ENCODE measurements at regions not wholly inside any gene's neighbourhood (a gene's known extent, or its start where the extent isn't known, plus 50 kb on each side); places are given as distances from the start of the nearest gene placed in this dataset.

DNA sequence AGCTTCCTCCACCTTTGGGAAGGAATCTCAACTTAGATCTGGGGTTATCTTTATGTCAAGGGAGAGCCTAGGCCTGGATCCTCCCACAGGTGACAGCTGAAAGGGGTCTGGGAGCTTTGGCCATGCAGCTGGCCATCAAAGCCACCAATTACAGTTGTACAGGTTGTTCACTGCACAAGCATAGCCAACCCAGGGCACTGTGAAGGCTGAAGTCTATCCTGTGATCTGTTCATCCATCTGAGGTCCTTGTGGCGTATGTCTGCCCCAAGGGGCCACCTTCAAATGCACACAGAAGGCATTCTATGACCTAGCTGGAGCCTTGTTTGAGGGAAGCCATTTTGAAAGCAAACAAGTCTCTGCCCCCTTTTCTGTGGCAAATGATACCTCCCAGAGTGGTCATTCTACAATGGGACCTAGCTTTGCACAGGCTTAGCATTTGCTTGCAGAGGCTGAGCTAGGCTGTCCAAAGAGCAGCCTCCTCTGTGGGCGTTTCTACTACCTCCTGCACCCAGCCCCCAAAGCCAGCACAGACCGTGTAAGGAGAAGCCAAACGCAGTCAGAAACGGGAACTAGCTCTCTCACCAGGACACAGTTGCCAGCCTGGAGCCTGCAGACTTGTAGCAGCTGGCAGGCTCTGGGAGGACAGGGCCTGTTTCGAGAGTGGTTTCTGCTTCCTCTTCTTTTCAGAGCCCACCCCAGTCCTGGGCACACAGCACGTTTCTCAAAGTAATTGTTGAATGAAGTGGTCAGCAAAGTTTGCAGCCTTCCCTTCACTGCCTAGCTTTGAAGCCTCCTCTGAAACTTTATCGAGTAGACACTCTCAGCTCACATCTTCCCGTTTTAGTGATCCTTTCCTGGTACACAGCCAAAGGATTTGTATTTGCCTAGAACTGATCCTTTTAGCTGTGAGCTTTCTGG, 157.3 kb upstream of the SMAD3 start:
- DNase-seq (ENCODE audit: low spot score), result no peak
- Mint-ChIP-seq H3K4me3 (no peak overlapping the region), H3K27ac (no peak overlapping the region), H3K36me3 (no peaks in the 10 kb centered on the region), H3K9me3 (peaks cover 12% of the 10 kb centered on the region), H3K27me3 (ENCODE audit: low read depth) (no peaks in the 10 kb centered on the region), H3K4me1 (peaks cover 4% of the 10 kb centered on the region; the same call in 1 of the 2 replicates)
- TF ChIP-seq, protein P1, sequence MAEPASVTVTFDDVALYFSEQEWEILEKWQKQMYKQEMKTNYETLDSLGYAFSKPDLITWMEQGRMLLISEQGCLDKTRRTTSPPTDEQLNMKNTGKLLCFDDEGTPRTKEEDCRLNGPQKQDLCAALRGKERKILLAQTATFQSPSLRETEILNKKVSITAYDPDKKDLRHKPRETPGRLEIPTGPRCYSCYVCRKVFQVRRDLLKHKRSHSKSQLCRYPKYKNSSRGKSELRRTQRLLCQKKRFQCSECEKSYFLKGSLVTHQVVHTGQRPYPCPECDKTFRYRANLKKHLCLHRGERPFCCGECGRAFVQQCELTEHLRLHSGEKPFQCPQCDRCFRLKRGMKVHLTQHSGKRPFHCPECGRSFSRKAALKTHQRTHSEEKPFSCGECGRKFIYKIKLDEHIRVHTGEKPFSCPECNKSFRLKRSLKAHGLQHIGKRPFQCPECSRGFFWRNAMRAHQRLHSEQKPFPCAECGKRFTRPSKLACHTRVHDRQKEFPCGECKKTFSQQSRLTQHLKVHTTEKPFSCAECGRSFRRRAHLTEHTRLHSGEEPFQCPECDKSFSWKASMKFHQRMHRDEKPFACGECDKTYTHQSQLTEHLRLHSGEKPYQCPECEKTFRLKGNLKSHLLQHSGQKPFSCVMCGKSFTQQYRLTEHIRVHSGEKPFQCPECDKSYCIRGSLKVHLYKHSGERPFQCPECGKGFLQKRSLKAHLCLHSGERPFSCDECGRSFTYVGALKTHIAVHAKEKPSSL (CRISPR knock-in tag; conservative IDR thresholded peaks at IDR 0.05), result no peak
- ChIA-PET CTCF (interaction anchor here (0.8 to 2.0 kb wide), 11 partner anchors 12 to 424 kb away, joined by 3 to 9 read pairs (median 3); no protein-coding TSS in a partner anchor), POLR2A (interaction anchor here (0.5 kb wide), 1 partner anchor 34 kb away, joined by 4 read pairs; no protein-coding TSS in a partner anchor)
- ATAC-seq, result no peak

DNA sequence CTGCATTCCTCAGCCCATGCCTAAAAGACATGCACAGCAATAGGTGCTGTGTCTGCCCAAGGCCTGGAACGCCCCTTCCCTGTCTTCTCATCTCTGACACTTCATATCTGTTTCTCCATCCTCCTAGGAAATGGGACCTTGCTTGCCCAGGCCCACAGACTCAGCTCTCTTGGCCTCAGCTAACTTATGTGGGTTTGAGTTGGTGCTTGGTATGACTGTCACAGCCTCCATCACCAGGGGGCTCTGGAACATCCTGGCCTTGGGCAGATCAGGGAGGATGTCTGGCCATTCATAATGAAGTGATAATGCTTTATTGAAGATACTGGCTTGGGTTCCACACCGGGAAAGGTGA, 156.7 kb upstream of the SMAD3 start:
- ChIA-PET CTCF (interaction anchor here (0.9 to 2.0 kb wide), 10 partner anchors 11 to 424 kb away, joined by 3 to 9 read pairs (median 4); no protein-coding TSS in a partner anchor), POLR2A (interaction anchor here (0.5 kb wide), 1 partner anchor 33 kb away, joined by 4 read pairs; no protein-coding TSS in a partner anchor)
- Mint-ChIP-seq H3K27me3 (ENCODE audit: low read depth) (no peaks in the 10 kb centered on the region), H3K4me1 (peaks cover 4% of the 10 kb centered on the region; the same call in 1 of the 2 replicates), H3K27ac (no peak overlapping the region), H3K9me3 (peaks cover 11% of the 10 kb centered on the region; the same call in 1 of the 2 replicates), H3K36me3 (no peaks in the 10 kb centered on the region), H3K4me3 (no peak overlapping the region)
- no peak for ATAC-seq
- DNase-seq (ENCODE audit: low spot score), result no peak
- TF ChIP-seq, protein P2, sequence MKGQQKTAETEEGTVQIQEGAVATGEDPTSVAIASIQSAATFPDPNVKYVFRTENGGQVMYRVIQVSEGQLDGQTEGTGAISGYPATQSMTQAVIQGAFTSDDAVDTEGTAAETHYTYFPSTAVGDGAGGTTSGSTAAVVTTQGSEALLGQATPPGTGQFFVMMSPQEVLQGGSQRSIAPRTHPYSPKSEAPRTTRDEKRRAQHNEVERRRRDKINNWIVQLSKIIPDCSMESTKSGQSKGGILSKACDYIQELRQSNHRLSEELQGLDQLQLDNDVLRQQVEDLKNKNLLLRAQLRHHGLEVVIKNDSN (CRISPR knock-in tag; IDR thresholded peaks at IDR 0.05), result no peak
- TF ChIP-seq NR2C2 (CRISPR knock-in tag; IDR thresholded peaks at IDR 0.05) (no peak), HMGA2 (CRISPR knock-in tag; IDR thresholded peaks at IDR 0.05) (no peak), NFE2L1 (CRISPR knock-in tag; IDR thresholded peaks at IDR 0.05) (no peak), ETV6 (CRISPR knock-in tag; IDR thresholded peaks at IDR 0.05) (no peak), ZNF232 (CRISPR knock-in tag; IDR thresholded peaks at IDR 0.05) (no peak), FOXK1 (CRISPR knock-in tag; IDR thresholded peaks at IDR 0.05) (no peak), NR1H2 (CRISPR knock-in tag; IDR thresholded peaks at IDR 0.05) (no peak), NFATC4 (CRISPR knock-in tag; IDR thresholded peaks at IDR 0.05) (no peak), TEAD4 (CRISPR knock-in tag; IDR thresholded peaks at IDR 0.05) (no peak)
- TF ChIP-seq, protein P3, sequence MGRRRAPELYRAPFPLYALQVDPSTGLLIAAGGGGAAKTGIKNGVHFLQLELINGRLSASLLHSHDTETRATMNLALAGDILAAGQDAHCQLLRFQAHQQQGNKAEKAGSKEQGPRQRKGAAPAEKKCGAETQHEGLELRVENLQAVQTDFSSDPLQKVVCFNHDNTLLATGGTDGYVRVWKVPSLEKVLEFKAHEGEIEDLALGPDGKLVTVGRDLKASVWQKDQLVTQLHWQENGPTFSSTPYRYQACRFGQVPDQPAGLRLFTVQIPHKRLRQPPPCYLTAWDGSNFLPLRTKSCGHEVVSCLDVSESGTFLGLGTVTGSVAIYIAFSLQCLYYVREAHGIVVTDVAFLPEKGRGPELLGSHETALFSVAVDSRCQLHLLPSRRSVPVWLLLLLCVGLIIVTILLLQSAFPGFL (CRISPR knock-in tag; IDR thresholded peaks at IDR 0.05; ENCODE audit: borderline replicate concordance), result no peak
- TF ChIP-seq, protein P4, sequence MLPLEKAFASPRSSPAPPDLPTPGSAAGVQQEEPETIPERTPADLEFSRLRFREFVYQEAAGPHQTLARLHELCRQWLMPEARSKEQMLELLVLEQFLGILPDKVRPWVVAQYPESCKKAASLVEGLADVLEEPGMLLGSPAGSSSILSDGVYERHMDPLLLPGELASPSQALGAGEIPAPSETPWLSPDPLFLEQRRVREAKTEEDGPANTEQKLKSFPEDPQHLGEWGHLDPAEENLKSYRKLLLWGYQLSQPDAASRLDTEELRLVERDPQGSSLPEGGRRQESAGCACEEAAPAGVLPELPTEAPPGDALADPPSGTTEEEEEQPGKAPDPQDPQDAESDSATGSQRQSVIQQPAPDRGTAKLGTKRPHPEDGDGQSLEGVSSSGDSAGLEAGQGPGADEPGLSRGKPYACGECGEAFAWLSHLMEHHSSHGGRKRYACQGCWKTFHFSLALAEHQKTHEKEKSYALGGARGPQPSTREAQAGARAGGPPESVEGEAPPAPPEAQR (CRISPR knock-in tag; IDR thresholded peaks at IDR 0.05), result no peak
- TF ChIP-seq, protein P5, sequence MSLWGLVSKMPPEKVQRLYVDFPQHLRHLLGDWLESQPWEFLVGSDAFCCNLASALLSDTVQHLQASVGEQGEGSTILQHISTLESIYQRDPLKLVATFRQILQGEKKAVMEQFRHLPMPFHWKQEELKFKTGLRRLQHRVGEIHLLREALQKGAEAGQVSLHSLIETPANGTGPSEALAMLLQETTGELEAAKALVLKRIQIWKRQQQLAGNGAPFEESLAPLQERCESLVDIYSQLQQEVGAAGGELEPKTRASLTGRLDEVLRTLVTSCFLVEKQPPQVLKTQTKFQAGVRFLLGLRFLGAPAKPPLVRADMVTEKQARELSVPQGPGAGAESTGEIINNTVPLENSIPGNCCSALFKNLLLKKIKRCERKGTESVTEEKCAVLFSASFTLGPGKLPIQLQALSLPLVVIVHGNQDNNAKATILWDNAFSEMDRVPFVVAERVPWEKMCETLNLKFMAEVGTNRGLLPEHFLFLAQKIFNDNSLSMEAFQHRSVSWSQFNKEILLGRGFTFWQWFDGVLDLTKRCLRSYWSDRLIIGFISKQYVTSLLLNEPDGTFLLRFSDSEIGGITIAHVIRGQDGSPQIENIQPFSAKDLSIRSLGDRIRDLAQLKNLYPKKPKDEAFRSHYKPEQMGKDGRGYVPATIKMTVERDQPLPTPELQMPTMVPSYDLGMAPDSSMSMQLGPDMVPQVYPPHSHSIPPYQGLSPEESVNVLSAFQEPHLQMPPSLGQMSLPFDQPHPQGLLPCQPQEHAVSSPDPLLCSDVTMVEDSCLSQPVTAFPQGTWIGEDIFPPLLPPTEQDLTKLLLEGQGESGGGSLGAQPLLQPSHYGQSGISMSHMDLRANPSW (CRISPR knock-in tag; conservative IDR thresholded peaks at IDR 0.05; ENCODE audit: low read depth), result no peak
- TF ChIP-seq, protein P6, sequence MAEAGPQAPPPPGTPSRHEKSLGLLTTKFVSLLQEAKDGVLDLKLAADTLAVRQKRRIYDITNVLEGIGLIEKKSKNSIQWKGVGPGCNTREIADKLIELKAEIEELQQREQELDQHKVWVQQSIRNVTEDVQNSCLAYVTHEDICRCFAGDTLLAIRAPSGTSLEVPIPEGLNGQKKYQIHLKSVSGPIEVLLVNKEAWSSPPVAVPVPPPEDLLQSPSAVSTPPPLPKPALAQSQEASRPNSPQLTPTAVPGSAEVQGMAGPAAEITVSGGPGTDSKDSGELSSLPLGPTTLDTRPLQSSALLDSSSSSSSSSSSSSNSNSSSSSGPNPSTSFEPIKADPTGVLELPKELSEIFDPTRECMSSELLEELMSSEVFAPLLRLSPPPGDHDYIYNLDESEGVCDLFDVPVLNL (CRISPR knock-in tag; IDR thresholded peaks at IDR 0.05; ENCODE audit: borderline replicate concordance, low read depth), result no peak
- TF ChIP-seq, protein P7, sequence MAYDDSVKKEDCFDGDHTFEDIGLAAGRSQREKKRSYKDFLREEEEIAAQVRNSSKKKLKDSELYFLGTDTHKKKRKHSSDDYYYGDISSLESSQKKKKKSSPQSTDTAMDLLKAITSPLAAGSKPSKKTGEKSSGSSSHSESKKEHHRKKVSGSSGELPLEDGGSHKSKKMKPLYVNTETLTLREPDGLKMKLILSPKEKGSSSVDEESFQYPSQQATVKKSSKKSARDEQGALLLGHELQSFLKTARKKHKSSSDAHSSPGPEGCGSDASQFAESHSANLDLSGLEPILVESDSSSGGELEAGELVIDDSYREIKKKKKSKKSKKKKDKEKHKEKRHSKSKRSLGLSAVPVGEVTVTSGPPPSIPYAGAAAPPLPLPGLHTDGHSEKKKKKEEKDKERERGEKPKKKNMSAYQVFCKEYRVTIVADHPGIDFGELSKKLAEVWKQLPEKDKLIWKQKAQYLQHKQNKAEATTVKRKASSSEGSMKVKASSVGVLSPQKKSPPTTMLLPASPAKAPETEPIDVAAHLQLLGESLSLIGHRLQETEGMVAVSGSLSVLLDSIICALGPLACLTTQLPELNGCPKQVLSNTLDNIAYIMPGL (CRISPR knock-in tag; IDR thresholded peaks at IDR 0.05), result no peak
- TF ChIP-seq, protein P8, sequence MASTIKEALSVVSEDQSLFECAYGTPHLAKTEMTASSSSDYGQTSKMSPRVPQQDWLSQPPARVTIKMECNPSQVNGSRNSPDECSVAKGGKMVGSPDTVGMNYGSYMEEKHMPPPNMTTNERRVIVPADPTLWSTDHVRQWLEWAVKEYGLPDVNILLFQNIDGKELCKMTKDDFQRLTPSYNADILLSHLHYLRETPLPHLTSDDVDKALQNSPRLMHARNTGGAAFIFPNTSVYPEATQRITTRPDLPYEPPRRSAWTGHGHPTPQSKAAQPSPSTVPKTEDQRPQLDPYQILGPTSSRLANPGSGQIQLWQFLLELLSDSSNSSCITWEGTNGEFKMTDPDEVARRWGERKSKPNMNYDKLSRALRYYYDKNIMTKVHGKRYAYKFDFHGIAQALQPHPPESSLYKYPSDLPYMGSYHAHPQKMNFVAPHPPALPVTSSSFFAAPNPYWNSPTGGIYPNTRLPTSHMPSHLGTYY (CRISPR knock-in tag; IDR thresholded peaks at IDR 0.05), result no peak
